Nephron (organoid): ENCODE measurements at regions not wholly inside any gene's neighbourhood (a gene's known extent, or its start where the extent isn't known, plus 50 kb on each side); places are given as distances from the start of the nearest gene placed in this dataset.

Experiments used
- H3K27ac Mint-ChIP-seq, 3 experiments: 2 replicates each; pipeline ENCODE4 v1.8.0; 2020; ENCODE audit warnings: mixed read lengths in 3 of 3, mild to moderate bottlenecking in 2 of 3, moderate library complexity in 1 of 3
- H3K27me3 Mint-ChIP-seq: 2 replicates; pipeline ENCODE4 v1.8.0; 2021; ENCODE audit warnings: low read depth, mild to moderate bottlenecking, moderate library complexity, mixed read lengths
- H3K36me3 Mint-ChIP-seq: 2 replicates; pipeline ENCODE4 v1.8.0; 2020; ENCODE audit warnings: low read depth, mixed read lengths
- H3K4me1 Mint-ChIP-seq: 2 replicates; pipeline ENCODE4 v1.8.0; 2020; ENCODE audit warnings: mixed read lengths
- H3K4me3 Mint-ChIP-seq, 3 experiments: 2 replicates each; pipeline ENCODE4 v1.8.0; 2020; ENCODE audit warnings: mild to moderate bottlenecking in 3 of 3, mixed read lengths in 3 of 3, moderate library complexity in 2 of 3
- H3K9me3 Mint-ChIP-seq: 2 replicates; pipeline ENCODE4 v1.8.0; 2020; ENCODE audit warnings: mixed read lengths
- TF ChIP-seq, protein P1 (sequence below), 3 experiments: fragments of 200-600 bp; sonication (generic); IDR thresholded peaks; one replicate each; pipeline ENCODE4 v1.5.0; 2021; ENCODE audit warnings: antibody characterized with exemption in 3 of 3; ENCODE audit not compliant: unreplicated experiment in 3 of 3

DNA sequence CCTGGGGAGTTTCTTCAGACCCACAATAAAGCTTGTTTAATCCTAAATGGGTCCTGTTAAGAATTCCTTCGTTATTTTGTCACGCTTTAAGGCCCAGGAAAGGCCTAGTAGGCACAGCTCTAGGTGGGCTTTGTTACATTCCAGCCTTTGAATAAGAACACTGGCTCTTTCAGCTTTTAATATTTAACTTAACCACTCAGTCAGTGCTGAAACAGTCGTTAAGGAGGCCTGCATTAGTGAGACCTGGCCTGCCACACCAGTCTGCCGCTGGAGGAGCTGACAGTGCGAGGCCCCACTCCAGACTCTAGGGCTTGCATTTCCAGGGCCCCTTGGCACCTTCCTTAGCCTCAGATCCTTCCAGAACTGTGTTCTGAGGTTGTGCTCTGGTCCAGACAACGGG lies 351.4 kb downstream of the GLRX3 start:
- H3K36me3 Mint-ChIP-seq: no peaks in the 10 kb centered on the region
- peaks cover 31% of the 10 kb centered on the region for H3K4me1 Mint-ChIP-seq
- TF ChIP-seq, protein P1, sequence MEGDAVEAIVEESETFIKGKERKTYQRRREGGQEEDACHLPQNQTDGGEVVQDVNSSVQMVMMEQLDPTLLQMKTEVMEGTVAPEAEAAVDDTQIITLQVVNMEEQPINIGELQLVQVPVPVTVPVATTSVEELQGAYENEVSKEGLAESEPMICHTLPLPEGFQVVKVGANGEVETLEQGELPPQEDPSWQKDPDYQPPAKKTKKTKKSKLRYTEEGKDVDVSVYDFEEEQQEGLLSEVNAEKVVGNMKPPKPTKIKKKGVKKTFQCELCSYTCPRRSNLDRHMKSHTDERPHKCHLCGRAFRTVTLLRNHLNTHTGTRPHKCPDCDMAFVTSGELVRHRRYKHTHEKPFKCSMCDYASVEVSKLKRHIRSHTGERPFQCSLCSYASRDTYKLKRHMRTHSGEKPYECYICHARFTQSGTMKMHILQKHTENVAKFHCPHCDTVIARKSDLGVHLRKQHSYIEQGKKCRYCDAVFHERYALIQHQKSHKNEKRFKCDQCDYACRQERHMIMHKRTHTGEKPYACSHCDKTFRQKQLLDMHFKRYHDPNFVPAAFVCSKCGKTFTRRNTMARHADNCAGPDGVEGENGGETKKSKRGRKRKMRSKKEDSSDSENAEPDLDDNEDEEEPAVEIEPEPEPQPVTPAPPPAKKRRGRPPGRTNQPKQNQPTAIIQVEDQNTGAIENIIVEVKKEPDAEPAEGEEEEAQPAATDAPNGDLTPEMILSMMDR (IDR thresholded peaks at IDR 0.05; ENCODE audit: unreplicated experiment in 3 of 3): no peak
- H3K27me3 Mint-ChIP-seq: peaks cover 10% of the 10 kb centered on the region
- H3K4me3 Mint-ChIP-seq: peak overlapping the region in 1 of 3 experiments; percentile 2
- peak overlapping the region; percentile 93 to 99 (median 98) for H3K27ac Mint-ChIP-seq
- H3K9me3 Mint-ChIP-seq: no peaks in the 10 kb centered on the region

- Mint-ChIP-seq H3K27me3 (no peaks in the 10 kb centered on the region), H3K36me3 (no peaks in the 10 kb centered on the region), H3K9me3 (no peaks in the 10 kb centered on the region), H3K27ac (peak overlapping the region; percentile 45 to 67 (median 59)), H3K4me1 (peaks cover 33% of the 10 kb centered on the region), H3K4me3 (peak overlapping the region in 1 of 3 experiments; percentile 1)
- TF ChIP-seq, protein P1 (IDR thresholded peaks at IDR 0.05; ENCODE audit: unreplicated experiment in 3 of 3): no peak
Measured at GRCh38 chr10:130489891-130490290, 353.7 kb downstream of the GLRX3 start.

GRCh38 chr10:130491011-130491692 lies 355.0 kb downstream of the GLRX3 start:
- Mint-ChIP-seq H3K9me3 (no peaks in the 10 kb centered on the region), H3K27me3 (no peaks in the 10 kb centered on the region), H3K4me1 (peaks cover 33% of the 10 kb centered on the region), H3K4me3 (no peak overlapping the region), H3K36me3 (no peaks in the 10 kb centered on the region), H3K27ac (peak overlapping the region; percentile 29 to 67 (median 45))
- TF ChIP-seq, protein P1 (IDR thresholded peaks at IDR 0.05; ENCODE audit: unreplicated experiment in 3 of 3): no peak

DNA sequence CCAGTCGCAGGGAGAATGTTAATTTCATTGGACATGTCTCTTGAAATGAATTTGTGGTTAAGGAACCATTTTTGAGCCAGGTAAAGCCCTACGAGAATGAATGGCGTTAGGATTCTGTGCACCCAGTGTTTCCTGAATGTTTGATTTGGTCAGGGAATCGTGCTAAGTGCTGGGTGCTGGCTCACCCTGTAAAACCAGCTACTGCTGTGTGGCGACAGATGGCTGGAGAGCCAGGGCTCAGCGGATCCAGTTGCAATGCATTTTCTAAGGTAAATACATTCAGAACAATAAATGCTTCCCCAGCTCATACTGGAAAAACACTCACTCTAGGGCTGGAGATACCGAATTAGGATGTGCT lies 355.5 kb downstream of the GLRX3 start:
- Mint-ChIP-seq H3K4me1 (peaks cover 33% of the 10 kb centered on the region), H3K4me3 (no peak overlapping the region)
- TF ChIP-seq, protein P1 (IDR thresholded peaks at IDR 0.05; ENCODE audit: unreplicated experiment in 3 of 3): no peak

GRCh38 chr10:130492266-130492934 lies 356.2 kb downstream of the GLRX3 start:
- Mint-ChIP-seq H3K4me3 (no peak overlapping the region), H3K9me3 (no peaks in the 10 kb centered on the region), H3K27me3 (peaks cover 2% of the 10 kb centered on the region), H3K36me3 (no peaks in the 10 kb centered on the region), H3K4me1 (peaks cover 28% of the 10 kb centered on the region), H3K27ac (no peak overlapping the region)
- TF ChIP-seq, protein P1 (IDR thresholded peaks at IDR 0.05; ENCODE audit: unreplicated experiment in 3 of 3): no peak

More for the DNA sequence above, 355.5 kb downstream of the GLRX3 start:
- H3K27me3 Mint-ChIP-seq: no peaks in the 10 kb centered on the region
- H3K36me3 Mint-ChIP-seq: no peaks in the 10 kb centered on the region
- H3K9me3 Mint-ChIP-seq: no peaks in the 10 kb centered on the region
- peak overlapping the region in 2 of 3 experiments; percentile 45 to 67 for H3K27ac Mint-ChIP-seq
